ENCODE measurements at regions not wholly inside any gene's neighbourhood (a gene's known extent, or its start where the extent isn't known, plus 50 kb on each side); places are given as distances from the start of the nearest gene placed in this dataset.

DNA sequence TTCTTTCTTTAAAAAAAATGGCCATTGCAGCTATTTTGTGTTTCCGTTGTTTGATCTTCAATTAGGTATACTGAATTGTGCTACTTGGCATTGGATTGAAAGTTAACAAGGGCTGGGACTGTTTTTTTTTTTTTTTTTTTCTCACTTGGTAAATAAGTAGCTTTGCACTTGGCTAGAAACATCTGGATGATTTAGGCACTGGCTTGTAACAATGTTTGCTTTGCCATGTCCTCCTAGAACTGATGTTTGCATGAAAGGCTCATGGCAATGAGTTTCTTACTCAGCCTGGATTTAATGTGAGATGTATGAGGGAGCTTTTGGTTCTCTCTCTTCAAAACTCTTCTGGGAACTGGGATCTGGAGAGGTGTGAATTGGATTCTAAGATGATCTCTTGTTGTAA is 414.1 kb downstream of the CDH26 start:
- Histone ChIP-seq H3K9me3 (ENCODE audit: control insufficient read depth in 4 of 4, insufficient read depth in 3 of 4, low read length in 3 of 4) (no peaks in the 10 kb centered on the region), H3K4me3 (no peak overlapping the region), H3K4me1 (ENCODE audit: control insufficient read depth in 5 of 5, insufficient read depth in 5 of 5, low read length in 5 of 5) (peaks cover 0 to 18% (median 9%) of the 10 kb centered on the region in 5 donors), H3K27me3 (ENCODE audit: control insufficient read depth in 3 of 3, insufficient read depth in 3 of 3, low read length in 2 of 3) (no peaks in the 10 kb centered on the region), H3K27ac (ENCODE audit: low read depth in 1 of 2, low read length in 1 of 2) (no peak overlapping the region), H3K36me3 (ENCODE audit: control insufficient read depth in 4 of 4, insufficient read depth in 4 of 4, low read length in 4 of 4) (no peaks in the 10 kb centered on the region), H3K9ac (ENCODE audit: insufficient read depth in 1 of 2, low read length in 2 of 2) (no peak overlapping the region)
- ATAC-seq (ENCODE audit: insufficient read depth, low FRiP score): no peak
- TF ChIP-seq, protein P1, sequence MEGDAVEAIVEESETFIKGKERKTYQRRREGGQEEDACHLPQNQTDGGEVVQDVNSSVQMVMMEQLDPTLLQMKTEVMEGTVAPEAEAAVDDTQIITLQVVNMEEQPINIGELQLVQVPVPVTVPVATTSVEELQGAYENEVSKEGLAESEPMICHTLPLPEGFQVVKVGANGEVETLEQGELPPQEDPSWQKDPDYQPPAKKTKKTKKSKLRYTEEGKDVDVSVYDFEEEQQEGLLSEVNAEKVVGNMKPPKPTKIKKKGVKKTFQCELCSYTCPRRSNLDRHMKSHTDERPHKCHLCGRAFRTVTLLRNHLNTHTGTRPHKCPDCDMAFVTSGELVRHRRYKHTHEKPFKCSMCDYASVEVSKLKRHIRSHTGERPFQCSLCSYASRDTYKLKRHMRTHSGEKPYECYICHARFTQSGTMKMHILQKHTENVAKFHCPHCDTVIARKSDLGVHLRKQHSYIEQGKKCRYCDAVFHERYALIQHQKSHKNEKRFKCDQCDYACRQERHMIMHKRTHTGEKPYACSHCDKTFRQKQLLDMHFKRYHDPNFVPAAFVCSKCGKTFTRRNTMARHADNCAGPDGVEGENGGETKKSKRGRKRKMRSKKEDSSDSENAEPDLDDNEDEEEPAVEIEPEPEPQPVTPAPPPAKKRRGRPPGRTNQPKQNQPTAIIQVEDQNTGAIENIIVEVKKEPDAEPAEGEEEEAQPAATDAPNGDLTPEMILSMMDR (IDR thresholded peaks at IDR 0.05; ENCODE audit: control extremely low read depth, extremely low read depth): no peak
- DNase-seq: peak in 2 of 3 donors; percentile 40 to 55
- 60 to 73% methylated on average over 1 of the region's 1 CpG for WGBS, 2 donors

DNA sequence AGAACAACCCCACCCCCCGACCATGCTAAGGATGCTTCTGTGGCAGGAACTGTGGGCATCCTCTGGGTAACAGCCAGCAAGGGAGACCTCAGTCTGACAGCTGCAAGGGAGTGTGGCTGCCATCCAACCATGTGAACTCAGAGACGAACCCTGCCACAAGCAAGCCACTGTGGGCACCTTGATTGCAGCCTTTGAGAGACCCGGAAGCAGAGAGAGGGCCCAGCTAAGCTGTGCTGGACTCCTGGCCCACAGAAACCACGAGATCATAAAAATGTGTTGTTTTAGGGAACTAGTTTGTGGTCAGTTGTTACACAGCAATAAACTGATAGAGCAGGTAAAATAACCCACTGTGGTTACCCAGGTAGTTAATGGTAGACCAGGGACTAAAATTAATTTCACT is 414.6 kb downstream of the CDH26 start:
- H3K4me1 ChIP-seq (ENCODE audit: control insufficient read depth in 5 of 5, insufficient read depth in 5 of 5, low read length in 5 of 5): peaks cover 0 to 18% (median 9%) of the 10 kb centered on the region in 5 donors
- TF ChIP-seq, protein P1 (IDR thresholded peaks at IDR 0.05; ENCODE audit: control extremely low read depth, extremely low read depth): no peak
- DNase-seq (no peak), ATAC-seq (ENCODE audit: insufficient read depth, low FRiP score) (no peak)
- 35 to 48% methylated on average over 4 of the region's 4 CpGs for WGBS, 2 donors
- no peak overlapping the region for H3K9ac ChIP-seq (ENCODE audit: insufficient read depth in 1 of 2, low read length in 2 of 2)
- no peak overlapping the region for H3K4me3 ChIP-seq
- H3K27ac ChIP-seq (ENCODE audit: low read depth in 1 of 2, low read length in 1 of 2): no peak overlapping the region
- H3K36me3 ChIP-seq (ENCODE audit: control insufficient read depth in 4 of 4, insufficient read depth in 4 of 4, low read length in 4 of 4): no peaks in the 10 kb centered on the region
- H3K9me3 ChIP-seq (ENCODE audit: control insufficient read depth in 4 of 4, insufficient read depth in 3 of 4, low read length in 3 of 4): no peaks in the 10 kb centered on the region
- no peaks in the 10 kb centered on the region for H3K27me3 ChIP-seq (ENCODE audit: control insufficient read depth in 3 of 3, insufficient read depth in 3 of 3, low read length in 2 of 3)

DNA sequence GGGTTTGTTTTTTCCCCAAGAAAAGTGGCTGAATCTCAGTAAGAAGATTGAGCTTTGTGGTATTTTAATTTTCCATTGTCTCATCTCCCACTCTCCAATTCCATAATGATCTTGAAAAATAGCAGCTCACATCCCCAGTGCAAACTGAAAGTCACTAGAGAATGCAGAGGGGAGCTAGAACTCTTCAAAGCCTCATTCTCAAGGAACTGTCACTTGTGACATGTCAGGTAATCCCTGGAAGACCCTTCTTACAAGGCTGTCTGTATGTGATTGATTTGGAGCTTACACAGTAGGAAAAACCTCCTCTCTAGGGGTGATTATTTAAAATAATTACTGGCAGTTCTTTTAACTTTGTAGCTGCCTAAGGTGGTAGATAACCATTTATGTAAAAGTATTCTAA is 420.4 kb downstream of the CDH26 start:
- H3K36me3 ChIP-seq (ENCODE audit: control insufficient read depth in 4 of 4, insufficient read depth in 4 of 4, low read length in 4 of 4): no peaks in the 10 kb centered on the region
- DNase-seq: no peak
- no peak overlapping the region for H3K9ac ChIP-seq (ENCODE audit: insufficient read depth in 1 of 2, low read length in 2 of 2)
- H3K4me1 ChIP-seq (ENCODE audit: control insufficient read depth in 5 of 5, insufficient read depth in 5 of 5, low read length in 5 of 5): no peaks in the 10 kb centered on the region
- peaks cover 0 to 3% (median 0%) of the 10 kb centered on the region in 4 donors for H3K9me3 ChIP-seq (ENCODE audit: control insufficient read depth in 4 of 4, insufficient read depth in 3 of 4, low read length in 3 of 4)
- TF ChIP-seq, protein P1 (IDR thresholded peaks at IDR 0.05; ENCODE audit: control extremely low read depth, extremely low read depth): no peak
- H3K4me3 ChIP-seq: no peak overlapping the region
- H3K27me3 ChIP-seq (ENCODE audit: control insufficient read depth in 3 of 3, insufficient read depth in 3 of 3, low read length in 2 of 3): no peaks in the 10 kb centered on the region
- ATAC-seq (ENCODE audit: insufficient read depth, low FRiP score): no peak
- H3K27ac ChIP-seq (ENCODE audit: low read depth in 1 of 2, low read length in 1 of 2): no peak overlapping the region

Measured in lung (tissue), 11 donors.